Vagina (tissue), 2 donors: ENCODE measurements at regions not wholly inside any gene's neighbourhood (a gene's known extent, or its start where the extent isn't known, plus 50 kb on each side); places are given as distances from the start of the nearest gene placed in this dataset.

ENCODE experiments used
- DNase-seq, 2 donors: peaks; one replicate each; pipeline ENCODE4 v3.0.0-alpha.2; 2017; ENCODE audit errors: extremely low spot score in 2 of 2
- H3K27ac ChIP-seq: fragments of 200-600 bp; sonication (generic); one replicate; pipeline ENCODE4 v1.5.1; 2019
- H3K27me3 ChIP-seq: fragments of 200-600 bp; sonication (generic); one replicate; pipeline ENCODE4 v1.5.1; 2019
- H3K36me3 ChIP-seq, 2 donors: fragments of 200-600 bp; sonication (generic); one replicate each; pipeline ENCODE4 v1.5.1; 2017 to 2019
- H3K4me1 ChIP-seq: fragments of 200-600 bp; sonication (generic); one replicate; pipeline ENCODE4 v1.5.1; 2019
- H3K4me3 ChIP-seq, 2 donors: fragments of 200-600 bp; sonication (generic); 1 replicate in 1 of 2; 2 replicates in 1 of 2; pipeline ENCODE4 v1.5.1; 2016 to 2019
- H3K9me3 ChIP-seq: fragments of 200-600 bp; sonication (generic); one replicate; pipeline ENCODE4 v1.5.1; 2019
- POLR2A ChIP-seq, 2 donors: fragments of 450-650 bp; IDR thresholded peaks; one replicate each; pipeline ENCODE4 v1.6.1; 2017; ENCODE audit warnings: antibody characterized with exemption in 2 of 2, mild to moderate bottlenecking in 2 of 2, moderate library complexity in 2 of 2
- POLR2AphosphoS5 ChIP-seq, 2 donors: sonication (generic); formaldehyde crosslinking; IDR thresholded peaks; one replicate each; pipeline ENCODE4 v1.9.0; 2017; ENCODE audit warnings: antibody characterized with exemption in 2 of 2, mild to moderate bottlenecking in 2 of 2, low read depth in 1 of 2; ENCODE audit not compliant: insufficient read depth in 1 of 2
- intact Hi-C: fragments of 100-400 bp; cut with DNase I; formaldehyde crosslinking; loops from one replicate; pipeline ENCODE4 v1.15.1; 2023
- TF ChIP-seq, protein P1 (sequence below), 3 experiments: fragments of 450-650 bp in 2 of 3; fragments of 200-600 bp in 1 of 3; sonication (generic) in 1 of 3; IDR thresholded peaks; one replicate each; pipeline ENCODE4 v1.5.1; 2017 to 2019; ENCODE audit warnings: antibody characterized with exemption in 3 of 3, mild to moderate bottlenecking in 2 of 3, moderate library complexity in 2 of 3

DNA sequence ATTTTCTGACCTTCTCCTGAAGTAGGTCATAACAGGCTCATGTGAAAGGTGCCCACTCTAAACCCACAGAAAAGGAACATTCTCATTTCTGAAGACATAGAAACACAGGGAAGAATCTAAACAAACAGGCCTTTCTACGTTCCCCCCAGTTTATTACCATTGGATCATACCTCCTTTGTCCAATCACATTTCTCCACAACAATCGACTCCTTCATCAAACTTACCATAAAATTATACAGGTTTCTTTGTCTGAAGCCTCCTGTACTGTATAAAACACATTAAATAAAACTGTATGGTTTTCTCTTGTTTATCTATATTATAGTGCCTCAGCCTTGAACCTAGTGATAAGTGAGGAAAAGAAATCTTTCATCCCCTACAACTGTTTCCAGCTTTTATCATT, 340.7 kb downstream of the ENC1 start:
- Histone ChIP-seq H3K9me3 (no peaks in the 10 kb centered on the region), H3K4me1 (no peaks in the 10 kb centered on the region), H3K4me3 (no peak overlapping the region), H3K27me3 (no peaks in the 10 kb centered on the region), H3K27ac (no peak overlapping the region), H3K36me3 (no peaks in the 10 kb centered on the region)
- TF ChIP-seq POLR2AphosphoS5 (IDR thresholded peaks at IDR 0.05; ENCODE audit: insufficient read depth in 1 of 2, low read depth in 1 of 2) = no peak
- TF ChIP-seq POLR2A (IDR thresholded peaks at IDR 0.05) = no peak
- TF ChIP-seq, protein P1, sequence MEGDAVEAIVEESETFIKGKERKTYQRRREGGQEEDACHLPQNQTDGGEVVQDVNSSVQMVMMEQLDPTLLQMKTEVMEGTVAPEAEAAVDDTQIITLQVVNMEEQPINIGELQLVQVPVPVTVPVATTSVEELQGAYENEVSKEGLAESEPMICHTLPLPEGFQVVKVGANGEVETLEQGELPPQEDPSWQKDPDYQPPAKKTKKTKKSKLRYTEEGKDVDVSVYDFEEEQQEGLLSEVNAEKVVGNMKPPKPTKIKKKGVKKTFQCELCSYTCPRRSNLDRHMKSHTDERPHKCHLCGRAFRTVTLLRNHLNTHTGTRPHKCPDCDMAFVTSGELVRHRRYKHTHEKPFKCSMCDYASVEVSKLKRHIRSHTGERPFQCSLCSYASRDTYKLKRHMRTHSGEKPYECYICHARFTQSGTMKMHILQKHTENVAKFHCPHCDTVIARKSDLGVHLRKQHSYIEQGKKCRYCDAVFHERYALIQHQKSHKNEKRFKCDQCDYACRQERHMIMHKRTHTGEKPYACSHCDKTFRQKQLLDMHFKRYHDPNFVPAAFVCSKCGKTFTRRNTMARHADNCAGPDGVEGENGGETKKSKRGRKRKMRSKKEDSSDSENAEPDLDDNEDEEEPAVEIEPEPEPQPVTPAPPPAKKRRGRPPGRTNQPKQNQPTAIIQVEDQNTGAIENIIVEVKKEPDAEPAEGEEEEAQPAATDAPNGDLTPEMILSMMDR (IDR thresholded peaks at IDR 0.05) = no peak
- intact Hi-C loops = no loop called here
- no peak for DNase-seq

DNA sequence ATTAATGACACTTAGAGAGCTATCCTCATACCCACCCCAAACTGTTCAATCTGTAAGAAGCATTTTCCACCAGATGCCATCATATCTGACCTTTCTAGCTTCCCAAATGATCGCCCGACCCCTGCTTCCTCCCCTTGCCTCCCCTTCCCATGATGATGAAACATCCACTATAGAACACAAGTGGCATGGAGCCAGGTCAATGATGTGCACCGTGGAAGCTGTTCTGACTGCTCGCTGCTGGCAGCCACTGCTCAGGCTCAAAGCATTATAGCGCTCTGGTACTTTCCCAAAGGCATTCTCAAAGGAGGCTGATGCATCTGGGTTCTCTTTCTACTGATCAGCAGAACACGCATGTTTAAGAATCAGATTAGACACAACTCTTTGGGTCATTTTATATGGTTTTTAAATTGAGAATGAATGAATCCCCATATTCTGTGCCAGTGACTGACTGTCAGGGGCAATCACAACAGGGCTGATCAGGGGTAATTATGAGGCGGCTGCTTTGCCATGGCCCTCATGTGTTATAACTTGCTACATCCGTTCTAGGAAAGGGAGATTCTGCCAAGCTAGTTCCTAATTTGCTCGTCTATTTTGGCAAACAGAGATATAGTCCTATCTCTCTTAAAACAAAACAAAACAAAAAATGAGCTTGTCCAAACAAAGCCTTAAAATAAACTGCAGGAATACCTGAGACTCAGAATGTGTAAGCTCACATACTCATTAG, 343.7 kb downstream of the ENC1 start:
- Histone ChIP-seq H3K36me3 (no peaks in the 10 kb centered on the region), H3K4me3 (no peak overlapping the region), H3K9me3 (no peaks in the 10 kb centered on the region), H3K4me1 (no peaks in the 10 kb centered on the region), H3K27ac (no peak overlapping the region), H3K27me3 (no peaks in the 10 kb centered on the region)
- no peak for TF ChIP-seq POLR2A (IDR thresholded peaks at IDR 0.05)
- TF ChIP-seq, protein P1 (IDR thresholded peaks at IDR 0.05) = no peak
- TF ChIP-seq POLR2AphosphoS5 (IDR thresholded peaks at IDR 0.05; ENCODE audit: insufficient read depth in 1 of 2, low read depth in 1 of 2) = no peak
- no peak for DNase-seq
- intact Hi-C loops = no loop called here

DNA sequence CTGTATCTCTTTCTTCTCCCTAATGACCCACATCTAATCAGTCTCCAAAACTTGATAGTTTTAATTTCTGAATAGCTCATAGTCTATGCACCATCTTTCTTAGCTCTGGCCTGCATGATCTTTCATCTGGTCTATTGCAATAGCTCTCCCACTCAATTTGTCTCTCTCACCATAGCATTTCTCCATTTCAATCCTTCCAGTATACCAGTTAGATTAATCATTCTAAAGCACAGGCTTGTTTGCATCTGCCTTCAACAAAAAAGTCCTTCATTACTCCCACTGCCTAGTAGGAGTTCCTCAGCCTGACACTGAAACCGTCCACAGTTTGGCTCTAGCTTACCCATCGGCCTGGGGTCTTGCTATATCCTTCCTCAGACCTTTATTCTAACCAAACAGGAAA, 344.9 kb downstream of the ENC1 start:
- H3K9me3 ChIP-seq = no peaks in the 10 kb centered on the region
- no peaks in the 10 kb centered on the region for H3K36me3 ChIP-seq
- H3K27ac ChIP-seq = no peak overlapping the region
- no peak overlapping the region for H3K4me3 ChIP-seq
- TF ChIP-seq, protein P1 (IDR thresholded peaks at IDR 0.05) = no peak
- TF ChIP-seq POLR2A (IDR thresholded peaks at IDR 0.05) (no peak), POLR2AphosphoS5 (IDR thresholded peaks at IDR 0.05; ENCODE audit: insufficient read depth in 1 of 2, low read depth in 1 of 2) (no peak)
- H3K4me1 ChIP-seq = peaks cover 4% of the 10 kb centered on the region
- intact Hi-C loops = no loop called here
- no peaks in the 10 kb centered on the region for H3K27me3 ChIP-seq
- no peak for DNase-seq

DNA sequence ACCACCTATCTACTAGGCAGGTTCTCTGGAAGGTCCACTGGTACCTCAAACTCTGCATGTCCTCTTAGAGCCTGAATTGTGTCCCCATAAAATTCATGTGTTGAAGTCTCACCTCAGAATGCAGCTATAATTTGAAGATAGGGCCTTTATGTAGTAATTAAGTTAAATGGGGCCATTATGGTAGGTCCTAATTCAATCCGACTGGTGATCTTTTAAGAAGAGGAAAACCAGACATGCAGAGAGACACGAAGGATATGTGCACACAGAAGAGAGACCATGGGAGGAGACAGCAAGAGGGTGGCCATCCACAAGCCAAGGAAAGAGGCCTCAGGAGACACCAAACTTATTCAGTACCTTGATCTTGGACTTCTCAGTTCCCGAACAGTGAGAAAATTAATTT, 345.4 kb downstream of the ENC1 start:
- no peaks in the 10 kb centered on the region for H3K9me3 ChIP-seq
- no peak for DNase-seq
- H3K36me3 ChIP-seq = no peaks in the 10 kb centered on the region
- no peak overlapping the region for H3K27ac ChIP-seq
- intact Hi-C loops = no loop called here
- TF ChIP-seq POLR2A (IDR thresholded peaks at IDR 0.05) = no peak
- TF ChIP-seq POLR2AphosphoS5 (IDR thresholded peaks at IDR 0.05; ENCODE audit: insufficient read depth in 1 of 2, low read depth in 1 of 2) = no peak
- TF ChIP-seq, protein P1 (IDR thresholded peaks at IDR 0.05) = no peak
- H3K4me1 ChIP-seq = peaks cover 6% of the 10 kb centered on the region
- H3K4me3 ChIP-seq = no peak overlapping the region
- H3K27me3 ChIP-seq = no peaks in the 10 kb centered on the region

DNA sequence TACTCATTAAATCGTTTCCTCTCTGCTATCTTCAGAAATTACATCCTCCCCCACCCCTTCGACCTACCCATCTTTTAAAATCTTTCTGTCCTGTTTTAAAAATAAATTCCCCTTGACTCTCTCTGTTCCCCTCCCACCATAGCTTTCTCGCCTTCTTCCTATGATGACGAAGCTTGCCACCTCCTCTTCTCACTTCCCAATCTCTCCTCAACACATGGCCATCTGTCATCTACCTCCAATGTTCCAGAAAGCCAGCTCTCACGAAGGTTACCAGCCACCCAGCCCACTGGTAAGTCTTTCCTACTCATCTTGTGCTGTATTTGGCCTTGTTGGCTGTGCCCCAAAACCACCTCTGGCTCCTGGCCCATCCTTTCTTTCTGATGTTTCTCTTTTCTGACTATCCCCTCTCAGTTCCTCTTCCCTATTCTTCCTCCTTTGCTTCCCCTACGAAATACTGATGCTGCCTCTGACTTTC, 346.3 kb downstream of the ENC1 start:
- H3K27ac ChIP-seq = no peak overlapping the region
- TF ChIP-seq POLR2A (IDR thresholded peaks at IDR 0.05) = no peak
- no peak for TF ChIP-seq POLR2AphosphoS5 (IDR thresholded peaks at IDR 0.05; ENCODE audit: insufficient read depth in 1 of 2, low read depth in 1 of 2)
- TF ChIP-seq, protein P1 (IDR thresholded peaks at IDR 0.05) = no peak

More for the DNA sequence above, 346.3 kb downstream of the ENC1 start:
- peaks cover 6% of the 10 kb centered on the region for H3K4me1 ChIP-seq
- no peaks in the 10 kb centered on the region for H3K27me3 ChIP-seq
- no peaks in the 10 kb centered on the region for H3K9me3 ChIP-seq
- H3K36me3 ChIP-seq = no peaks in the 10 kb centered on the region
- no peak for DNase-seq
- intact Hi-C loops = no loop called here
- H3K4me3 ChIP-seq = no peak overlapping the region
